WTC11 (cell line): ENCODE measurements at regions not wholly inside any gene's neighbourhood (a gene's known extent, or its start where the extent isn't known, plus 50 kb on each side); places are given as distances from the start of the nearest gene placed in this dataset.

ENCODE experiments used
- ATAC-seq: fragments of 200-7000 bp; cut with Tn5 transposase; 2 replicates; pipeline ENCODE4 v1.10.0; 2021; ENCODE audit warnings: mild to moderate bottlenecking, moderate library complexity
- CTCF ChIA-PET: fragments of 300-600 bp; sonication (Branson Sonifier 250); formaldehyde crosslinking; loops from one replicate; lab custom pipeline; 2021; ENCODE audit warnings: antibody characterized with exemption; lab: Charles Lee
- POLR2A ChIA-PET: fragments of 350-600 bp; sonication (Branson Sonifier 250); formaldehyde crosslinking; loops from one replicate; lab custom pipeline; 2021; ENCODE audit warnings: antibody characterized with exemption; lab: Charles Lee
- DNase-seq: peaks from one replicate; pipeline ENCODE4 v3.0.0; 2021; ENCODE audit warnings: low spot score
- H3K27ac Mint-ChIP-seq: 2 replicates; pipeline ENCODE4 v1.8.0; 2021; ENCODE audit warnings: mixed read lengths
- H3K27me3 Mint-ChIP-seq: 2 replicates; pipeline ENCODE4 v1.8.0; 2021; ENCODE audit warnings: low read depth, mild to moderate bottlenecking, moderate library complexity, mixed read lengths
- H3K36me3 Mint-ChIP-seq: 2 replicates; pipeline ENCODE4 v1.8.0; 2021; ENCODE audit warnings: mixed read lengths
- H3K4me1 Mint-ChIP-seq: 2 replicates; pipeline ENCODE4 v1.8.0; 2022; ENCODE audit warnings: mixed read lengths
- H3K4me3 Mint-ChIP-seq: 2 replicates; pipeline ENCODE4 v1.8.0; 2021; ENCODE audit warnings: mild to moderate bottlenecking, moderate library complexity, mixed read lengths
- H3K9me3 Mint-ChIP-seq: 2 replicates; pipeline ENCODE4 v1.8.0; 2021; ENCODE audit warnings: mixed read lengths
- ATF1 ChIP-seq: sonication (generic); formaldehyde crosslinking; IDR thresholded peaks from 2 replicates; pipeline ENCODE4 v1.8.1; 2023; ENCODE audit warnings: mild to moderate bottlenecking, moderate library complexity, missing genetic modification reagents
- CBFB ChIP-seq: sonication (generic); formaldehyde crosslinking; IDR thresholded peaks from 2 replicates; pipeline ENCODE4 v1.8.1; 2022; ENCODE audit warnings: mild to moderate bottlenecking, low read depth, missing genetic modification reagents
- ETV6 ChIP-seq: sonication (generic); formaldehyde crosslinking; IDR thresholded peaks from 2 replicates; pipeline ENCODE4 v1.8.1; 2022; ENCODE audit warnings: mild to moderate bottlenecking, missing genetic modification reagents
- GTF2I ChIP-seq: fragments of 250-450 bp; sonication (Bioruptor Pico); conservative IDR thresholded peaks from 2 replicates; pipeline ENCODE4 v1.4.0; 2021; ENCODE audit warnings: mild to moderate bottlenecking
- NR3C1 ChIP-seq: sonication (generic); formaldehyde crosslinking; conservative IDR thresholded peaks from 2 replicates; pipeline ENCODE4 v1.8.1; 2023; ENCODE audit warnings: low read depth, mild to moderate bottlenecking, missing genetic modification reagents
- OVOL2 ChIP-seq: fragments of 250-450 bp; sonication (Bioruptor Pico); IDR thresholded peaks from 2 replicates; pipeline ENCODE4 v1.9.0; 2021; ENCODE audit warnings: mild to moderate bottlenecking, borderline replicate concordance
- RELA ChIP-seq: sonication (generic); formaldehyde crosslinking; IDR thresholded peaks from 2 replicates; pipeline ENCODE4 v1.8.1; 2022; ENCODE audit warnings: missing genetic modification reagents, mild to moderate bottlenecking, borderline replicate concordance
- SOX15 ChIP-seq: fragments of 250-450 bp; sonication (Bioruptor Pico); IDR thresholded peaks from 2 replicates; pipeline ENCODE4 v1.9.0; 2021; ENCODE audit warnings: mild to moderate bottlenecking
- ZNF121 ChIP-seq: sonication (generic); formaldehyde crosslinking; IDR thresholded peaks from 2 replicates; pipeline ENCODE4 v1.8.0; 2023; ENCODE audit warnings: missing genetic modification reagents
- ZNF219 ChIP-seq: sonication (generic); formaldehyde crosslinking; IDR thresholded peaks from 2 replicates; pipeline ENCODE4 v1.8.0; 2023; ENCODE audit warnings: missing genetic modification reagents, mild to moderate bottlenecking, borderline replicate concordance
- TF ChIP-seq, protein P1 (sequence below): sonication (generic); formaldehyde crosslinking; IDR thresholded peaks from 2 replicates; pipeline ENCODE4 v1.8.0; 2023; ENCODE audit warnings: missing genetic modification reagents, mild to moderate bottlenecking, borderline replicate concordance
- TF ChIP-seq, protein P2 (sequence below): sonication (generic); formaldehyde crosslinking; IDR thresholded peaks from 2 replicates; pipeline ENCODE4 v1.8.0; 2022; ENCODE audit warnings: mild to moderate bottlenecking, missing genetic modification reagents
- TF ChIP-seq, protein P3 (sequence below): sonication (generic); formaldehyde crosslinking; IDR thresholded peaks from 2 replicates; pipeline ENCODE4 v1.8.0; 2023; ENCODE audit warnings: mild to moderate bottlenecking, missing genetic modification reagents
- TF ChIP-seq, protein P4 (sequence below): fragments of 250-450 bp; sonication (Bioruptor Pico); conservative IDR thresholded peaks from 2 replicates; pipeline ENCODE4 v1.9.0; 2021; ENCODE audit warnings: mild to moderate bottlenecking

DNA sequence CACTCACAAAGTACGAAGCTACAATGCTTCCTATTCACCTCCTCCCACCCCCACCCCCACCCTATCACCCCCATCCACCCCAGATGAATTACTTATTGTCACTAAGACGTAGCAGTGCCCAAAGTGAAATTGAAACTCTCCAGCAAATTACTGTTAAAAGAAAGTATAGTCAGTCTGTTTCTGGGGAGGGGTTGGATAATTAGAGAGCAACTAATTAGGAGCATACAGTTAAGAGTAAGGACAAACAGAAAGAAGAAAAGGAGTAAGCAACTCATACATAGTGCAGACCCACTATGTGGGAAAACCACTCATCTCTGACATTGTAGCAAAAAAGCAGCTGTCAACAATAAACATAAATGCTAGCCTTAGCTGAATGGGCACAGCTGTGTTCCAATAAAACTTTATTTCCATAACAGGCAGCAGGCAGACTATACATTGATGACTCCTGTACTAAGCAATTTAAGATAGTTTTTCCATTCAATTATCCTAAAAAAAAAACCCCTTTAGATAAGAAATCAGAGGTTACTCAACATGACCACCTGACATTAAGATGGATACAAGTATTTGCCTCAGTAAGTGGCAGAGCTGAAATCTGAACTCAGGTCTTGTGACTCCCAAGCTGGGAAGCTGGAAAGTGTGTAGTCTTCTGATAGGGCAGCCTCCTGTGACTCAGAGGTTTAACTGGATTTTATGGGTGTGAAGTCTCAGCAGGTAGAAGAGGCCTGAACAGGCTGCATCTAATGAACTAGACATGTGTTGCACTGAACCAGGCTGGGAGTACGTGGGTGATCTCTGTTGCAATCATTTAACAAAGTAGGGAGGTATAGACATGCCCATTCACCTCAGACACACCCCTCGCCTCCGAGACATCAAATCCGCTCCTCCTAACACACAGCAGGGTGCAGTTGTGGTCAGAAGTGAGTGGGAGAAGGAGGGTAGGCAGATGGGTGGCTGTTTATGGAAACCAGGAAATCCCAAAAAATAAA lies 171.8 kb upstream of the KLF7 start:
- Mint-ChIP-seq H3K27ac (no peak overlapping the region; the same call in none of the 2 replicates), H3K36me3 (no peaks in the 10 kb centered on the region), H3K27me3 (no peaks in the 10 kb centered on the region)
- CTCF ChIA-PET = interaction anchor here (0.7 kb wide), 1 partner anchor 818 kb away, joined by 3 read pairs; no protein-coding TSS in a partner anchor
- no peak for TF ChIP-seq ZNF219 (CRISPR knock-in tag)
- TF ChIP-seq, protein P1, sequence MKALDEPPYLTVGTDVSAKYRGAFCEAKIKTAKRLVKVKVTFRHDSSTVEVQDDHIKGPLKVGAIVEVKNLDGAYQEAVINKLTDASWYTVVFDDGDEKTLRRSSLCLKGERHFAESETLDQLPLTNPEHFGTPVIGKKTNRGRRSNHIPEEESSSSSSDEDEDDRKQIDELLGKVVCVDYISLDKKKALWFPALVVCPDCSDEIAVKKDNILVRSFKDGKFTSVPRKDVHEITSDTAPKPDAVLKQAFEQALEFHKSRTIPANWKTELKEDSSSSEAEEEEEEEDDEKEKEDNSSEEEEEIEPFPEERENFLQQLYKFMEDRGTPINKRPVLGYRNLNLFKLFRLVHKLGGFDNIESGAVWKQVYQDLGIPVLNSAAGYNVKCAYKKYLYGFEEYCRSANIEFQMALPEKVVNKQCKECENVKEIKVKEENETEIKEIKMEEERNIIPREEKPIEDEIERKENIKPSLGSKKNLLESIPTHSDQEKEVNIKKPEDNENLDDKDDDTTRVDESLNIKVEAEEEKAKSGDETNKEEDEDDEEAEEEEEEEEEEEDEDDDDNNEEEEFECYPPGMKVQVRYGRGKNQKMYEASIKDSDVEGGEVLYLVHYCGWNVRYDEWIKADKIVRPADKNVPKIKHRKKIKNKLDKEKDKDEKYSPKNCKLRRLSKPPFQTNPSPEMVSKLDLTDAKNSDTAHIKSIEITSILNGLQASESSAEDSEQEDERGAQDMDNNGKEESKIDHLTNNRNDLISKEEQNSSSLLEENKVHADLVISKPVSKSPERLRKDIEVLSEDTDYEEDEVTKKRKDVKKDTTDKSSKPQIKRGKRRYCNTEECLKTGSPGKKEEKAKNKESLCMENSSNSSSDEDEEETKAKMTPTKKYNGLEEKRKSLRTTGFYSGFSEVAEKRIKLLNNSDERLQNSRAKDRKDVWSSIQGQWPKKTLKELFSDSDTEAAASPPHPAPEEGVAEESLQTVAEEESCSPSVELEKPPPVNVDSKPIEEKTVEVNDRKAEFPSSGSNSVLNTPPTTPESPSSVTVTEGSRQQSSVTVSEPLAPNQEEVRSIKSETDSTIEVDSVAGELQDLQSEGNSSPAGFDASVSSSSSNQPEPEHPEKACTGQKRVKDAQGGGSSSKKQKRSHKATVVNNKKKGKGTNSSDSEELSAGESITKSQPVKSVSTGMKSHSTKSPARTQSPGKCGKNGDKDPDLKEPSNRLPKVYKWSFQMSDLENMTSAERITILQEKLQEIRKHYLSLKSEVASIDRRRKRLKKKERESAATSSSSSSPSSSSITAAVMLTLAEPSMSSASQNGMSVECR (CRISPR knock-in tag) = no peak
- TF ChIP-seq ATF1 = no peak
- TF ChIP-seq, protein P2, sequence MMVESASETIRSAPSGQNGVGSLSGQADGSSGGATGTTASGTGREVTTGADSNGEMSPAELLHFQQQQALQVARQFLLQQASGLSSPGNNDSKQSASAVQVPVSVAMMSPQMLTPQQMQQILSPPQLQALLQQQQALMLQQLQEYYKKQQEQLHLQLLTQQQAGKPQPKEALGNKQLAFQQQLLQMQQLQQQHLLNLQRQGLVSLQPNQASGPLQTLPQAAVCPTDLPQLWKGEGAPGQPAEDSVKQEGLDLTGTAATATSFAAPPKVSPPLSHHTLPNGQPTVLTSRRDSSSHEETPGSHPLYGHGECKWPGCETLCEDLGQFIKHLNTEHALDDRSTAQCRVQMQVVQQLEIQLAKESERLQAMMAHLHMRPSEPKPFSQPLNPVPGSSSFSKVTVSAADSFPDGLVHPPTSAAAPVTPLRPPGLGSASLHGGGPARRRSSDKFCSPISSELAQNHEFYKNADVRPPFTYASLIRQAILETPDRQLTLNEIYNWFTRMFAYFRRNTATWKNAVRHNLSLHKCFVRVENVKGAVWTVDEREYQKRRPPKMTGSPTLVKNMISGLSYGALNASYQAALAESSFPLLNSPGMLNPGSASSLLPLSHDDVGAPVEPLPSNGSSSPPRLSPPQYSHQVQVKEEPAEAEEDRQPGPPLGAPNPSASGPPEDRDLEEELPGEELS (CRISPR knock-in tag) = no peak
- TF ChIP-seq ETV6 = 0 out of 2 replicates have a peak, but pooled peaks have one; percentile 21
- no peak for TF ChIP-seq GTF2I (CRISPR knock-in tag)
- TF ChIP-seq OVOL2 (CRISPR knock-in tag) = no peak
- TF ChIP-seq, protein P3, sequence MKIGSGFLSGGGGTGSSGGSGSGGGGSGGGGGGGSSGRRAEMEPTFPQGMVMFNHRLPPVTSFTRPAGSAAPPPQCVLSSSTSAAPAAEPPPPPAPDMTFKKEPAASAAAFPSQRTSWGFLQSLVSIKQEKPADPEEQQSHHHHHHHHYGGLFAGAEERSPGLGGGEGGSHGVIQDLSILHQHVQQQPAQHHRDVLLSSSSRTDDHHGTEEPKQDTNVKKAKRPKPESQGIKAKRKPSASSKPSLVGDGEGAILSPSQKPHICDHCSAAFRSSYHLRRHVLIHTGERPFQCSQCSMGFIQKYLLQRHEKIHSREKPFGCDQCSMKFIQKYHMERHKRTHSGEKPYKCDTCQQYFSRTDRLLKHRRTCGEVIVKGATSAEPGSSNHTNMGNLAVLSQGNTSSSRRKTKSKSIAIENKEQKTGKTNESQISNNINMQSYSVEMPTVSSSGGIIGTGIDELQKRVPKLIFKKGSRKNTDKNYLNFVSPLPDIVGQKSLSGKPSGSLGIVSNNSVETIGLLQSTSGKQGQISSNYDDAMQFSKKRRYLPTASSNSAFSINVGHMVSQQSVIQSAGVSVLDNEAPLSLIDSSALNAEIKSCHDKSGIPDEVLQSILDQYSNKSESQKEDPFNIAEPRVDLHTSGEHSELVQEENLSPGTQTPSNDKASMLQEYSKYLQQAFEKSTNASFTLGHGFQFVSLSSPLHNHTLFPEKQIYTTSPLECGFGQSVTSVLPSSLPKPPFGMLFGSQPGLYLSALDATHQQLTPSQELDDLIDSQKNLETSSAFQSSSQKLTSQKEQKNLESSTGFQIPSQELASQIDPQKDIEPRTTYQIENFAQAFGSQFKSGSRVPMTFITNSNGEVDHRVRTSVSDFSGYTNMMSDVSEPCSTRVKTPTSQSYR (CRISPR knock-in tag) = no peak
- TF ChIP-seq, all 79 proteins: peak for 1
- Mint-ChIP-seq H3K4me3 (no peak overlapping the region), H3K9me3 (0 out of 2 replicates have a peak, but pooled peaks cover 3% of the 10 kb centered on the region), H3K4me1 (peaks cover 71% of the 10 kb centered on the region)
- no peak for ATAC-seq
- POLR2A ChIA-PET = interaction anchor here (1.8 kb wide), 1 partner anchor 172 kb away, joined by 4 read pairs; the partner anchor contains the start of gene KLF7
- no peak for DNase-seq

DNA sequence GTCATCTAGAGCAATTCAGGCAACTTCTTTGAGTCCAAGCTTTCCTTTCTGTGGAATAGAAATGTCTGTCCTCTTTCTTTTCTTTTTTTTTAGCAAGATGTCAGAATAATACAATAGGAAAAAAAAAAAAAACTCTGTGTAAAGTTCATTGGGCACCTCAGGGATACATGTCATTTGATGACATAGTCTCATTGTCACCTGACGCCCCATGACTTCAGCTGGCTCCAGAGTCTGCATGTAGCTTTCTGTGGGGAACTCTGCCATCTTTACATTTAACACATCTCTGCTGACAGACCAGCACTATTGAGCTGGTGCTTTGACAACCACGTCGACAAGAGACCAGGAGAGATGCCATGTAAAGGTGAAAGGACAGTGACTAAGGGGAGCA lies 172.5 kb upstream of the KLF7 start:
- H3K27me3 Mint-ChIP-seq = no peaks in the 10 kb centered on the region
- TF ChIP-seq CBFB (CRISPR knock-in tag) (no peak), ZNF121 (CRISPR knock-in tag) (no peak)
- no peak for ATAC-seq
- POLR2A ChIA-PET = interaction anchor here (1.8 kb wide), 1 partner anchor 172 kb away, joined by 4 read pairs; the partner anchor contains the start of gene KLF7
- H3K9me3 Mint-ChIP-seq = 0 out of 2 replicates have a peak, but pooled peaks cover 3% of the 10 kb centered on the region
- H3K4me3 Mint-ChIP-seq = no peak overlapping the region
- peaks cover 68% of the 10 kb centered on the region for H3K4me1 Mint-ChIP-seq
- H3K27ac Mint-ChIP-seq = no peak overlapping the region
- H3K36me3 Mint-ChIP-seq = no peaks in the 10 kb centered on the region
- no peak for DNase-seq
- CTCF ChIA-PET = interaction anchor here (0.7 kb wide), 1 partner anchor 818 kb away, joined by 3 read pairs; no protein-coding TSS in a partner anchor

DNA sequence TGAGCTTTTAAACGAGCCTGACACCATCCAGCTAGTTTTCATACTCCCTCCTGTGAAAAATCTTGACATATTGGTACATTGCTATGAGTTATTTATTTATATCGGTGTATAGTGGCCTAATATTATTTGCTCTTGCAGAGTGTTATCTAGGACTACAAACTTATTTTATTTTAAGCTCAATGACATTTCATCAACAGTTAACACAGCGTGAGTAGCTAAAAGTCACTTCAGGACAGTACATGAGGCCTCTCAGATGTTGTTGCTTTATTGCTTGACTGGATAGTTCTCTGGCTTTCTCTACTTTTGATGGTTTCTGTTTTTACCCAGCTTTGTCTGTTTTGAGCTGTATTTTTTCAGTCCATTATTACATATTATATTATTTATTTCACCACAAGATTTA lies 172.9 kb upstream of the KLF7 start:
- ATAC-seq (no peak), DNase-seq (no peak)
- no peak overlapping the region for H3K4me3 Mint-ChIP-seq
- H3K27ac Mint-ChIP-seq = no peak overlapping the region
- no peaks in the 10 kb centered on the region for H3K27me3 Mint-ChIP-seq
- POLR2A ChIA-PET = interaction anchor here (1.8 kb wide), 1 partner anchor 173 kb away, joined by 4 read pairs; the partner anchor contains the start of gene KLF7
- no peaks in the 10 kb centered on the region for H3K36me3 Mint-ChIP-seq
- CTCF ChIA-PET = no interaction called here
- H3K9me3 Mint-ChIP-seq = 0 out of 2 replicates have a peak, but pooled peaks cover 2% of the 10 kb centered on the region
- H3K4me1 Mint-ChIP-seq = peaks cover 64% of the 10 kb centered on the region
- TF ChIP-seq ATF1 (no peak), SOX15 (no peak), RELA (no peak), NR3C1 (CRISPR knock-in tag) (no peak)
- TF ChIP-seq, protein P3 (CRISPR knock-in tag) = no peak
- TF ChIP-seq, protein P4, sequence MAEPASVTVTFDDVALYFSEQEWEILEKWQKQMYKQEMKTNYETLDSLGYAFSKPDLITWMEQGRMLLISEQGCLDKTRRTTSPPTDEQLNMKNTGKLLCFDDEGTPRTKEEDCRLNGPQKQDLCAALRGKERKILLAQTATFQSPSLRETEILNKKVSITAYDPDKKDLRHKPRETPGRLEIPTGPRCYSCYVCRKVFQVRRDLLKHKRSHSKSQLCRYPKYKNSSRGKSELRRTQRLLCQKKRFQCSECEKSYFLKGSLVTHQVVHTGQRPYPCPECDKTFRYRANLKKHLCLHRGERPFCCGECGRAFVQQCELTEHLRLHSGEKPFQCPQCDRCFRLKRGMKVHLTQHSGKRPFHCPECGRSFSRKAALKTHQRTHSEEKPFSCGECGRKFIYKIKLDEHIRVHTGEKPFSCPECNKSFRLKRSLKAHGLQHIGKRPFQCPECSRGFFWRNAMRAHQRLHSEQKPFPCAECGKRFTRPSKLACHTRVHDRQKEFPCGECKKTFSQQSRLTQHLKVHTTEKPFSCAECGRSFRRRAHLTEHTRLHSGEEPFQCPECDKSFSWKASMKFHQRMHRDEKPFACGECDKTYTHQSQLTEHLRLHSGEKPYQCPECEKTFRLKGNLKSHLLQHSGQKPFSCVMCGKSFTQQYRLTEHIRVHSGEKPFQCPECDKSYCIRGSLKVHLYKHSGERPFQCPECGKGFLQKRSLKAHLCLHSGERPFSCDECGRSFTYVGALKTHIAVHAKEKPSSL (CRISPR knock-in tag) = no peak
